ENCODE measurements at regions not wholly inside any gene's neighbourhood (a gene's known extent, or its start where the extent isn't known, plus 50 kb on each side); places are given as distances from the start of the nearest gene placed in this dataset.
"Not testable (repeated sequence)": the region's sequence is repeated elsewhere in the genome, so short reads cannot be mapped to it uniquely, and the experiment has no call there.

DNA sequence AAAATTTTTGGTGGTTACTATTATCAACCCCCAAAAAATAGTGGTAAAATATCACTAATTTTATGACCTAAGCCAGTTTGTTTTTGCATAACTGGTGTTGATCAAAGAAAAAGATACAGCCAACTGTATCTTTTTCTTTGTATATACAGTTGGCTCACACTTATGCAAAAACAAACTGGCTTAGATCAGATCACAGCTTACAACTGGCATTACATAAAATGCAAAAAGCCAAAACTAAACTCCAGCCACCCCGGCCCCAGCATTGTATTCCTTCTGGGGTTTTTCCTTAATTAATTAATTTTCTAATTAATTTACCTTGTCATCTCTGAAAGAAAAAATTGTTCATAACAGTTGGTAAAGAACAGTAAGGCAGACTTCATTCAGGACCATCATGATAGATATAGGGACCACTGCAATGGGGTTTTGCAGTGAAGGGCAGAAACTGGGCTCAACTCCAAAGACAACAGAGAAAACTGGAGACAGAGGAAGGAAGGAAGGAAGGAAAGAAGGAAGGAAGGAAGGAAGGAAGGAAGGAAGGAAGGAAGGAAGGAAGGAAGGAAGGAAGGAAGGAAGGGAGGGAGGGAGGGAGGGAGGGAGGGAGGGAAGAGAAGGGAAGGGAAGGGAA lies 202.1 kb downstream of the HNRNPD start:
- no peak for DNase-seq

- DNase-seq = no peak
Measured at GRCh38 chr4:82149750-82150149, 224.0 kb downstream of the HNRNPD start.

DNA sequence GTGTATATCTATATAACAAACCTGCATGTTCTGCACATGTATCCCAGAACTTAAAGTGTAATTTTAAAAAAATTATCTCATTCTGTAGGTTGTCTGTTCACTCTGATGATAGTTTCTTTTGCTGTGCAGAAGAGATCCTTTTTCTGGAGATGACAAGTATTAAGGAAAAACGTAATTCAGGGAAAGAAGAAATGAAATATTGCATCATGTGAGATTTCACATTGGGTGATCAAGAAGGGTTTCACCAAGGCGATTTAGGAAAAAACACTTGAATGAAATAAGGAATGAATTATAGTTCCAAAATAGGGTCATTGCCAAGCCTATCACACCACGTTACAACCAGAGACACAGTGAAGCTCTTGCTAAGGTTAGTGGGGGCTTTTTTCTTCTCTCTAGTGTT lies 227.9 kb downstream of the HNRNPD start:
- no peak for DNase-seq

DNA sequence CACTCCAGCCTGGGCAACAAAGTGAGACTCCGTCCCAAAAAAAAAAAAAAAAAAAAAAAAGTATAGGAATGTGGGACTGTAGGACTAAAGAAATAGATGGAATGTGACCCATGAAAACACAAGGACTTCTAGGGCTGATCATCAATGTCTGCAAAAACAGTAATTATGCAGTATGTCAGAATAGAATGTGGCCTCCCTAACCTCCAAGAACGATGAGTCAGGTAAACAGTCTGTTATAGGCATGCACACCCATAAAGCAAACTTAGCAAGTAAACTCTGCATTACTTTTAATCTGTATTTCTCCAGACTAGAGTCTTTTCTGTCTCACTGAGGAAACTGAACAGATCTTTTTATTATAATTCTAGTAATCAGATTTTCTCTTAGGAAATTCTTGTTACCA lies 233.4 kb downstream of the HNRNPD start:
- no peak for DNase-seq

- no peak for DNase-seq
Measured at GRCh38 chr4:82139287-82139686, 234.5 kb downstream of the HNRNPD start.

DNA sequence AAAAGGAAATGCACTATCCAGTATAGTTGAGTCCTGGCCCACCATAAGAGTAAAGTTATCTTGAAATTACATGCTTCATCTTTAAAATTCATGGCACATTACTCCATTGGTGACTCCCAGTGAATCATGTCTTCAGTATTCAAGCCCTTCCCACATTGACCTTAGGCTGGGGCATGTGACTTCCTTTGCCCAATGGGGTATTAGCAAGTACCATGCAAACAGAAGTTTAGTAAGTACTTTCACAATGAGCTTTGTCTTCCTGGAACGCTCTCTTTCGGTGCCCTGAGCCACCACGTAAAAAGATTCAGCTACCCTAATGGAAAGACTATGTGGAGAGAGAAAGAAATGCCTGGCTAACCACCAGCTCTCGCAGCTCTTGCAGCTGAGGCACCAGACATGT lies 235.4 kb downstream of the HNRNPD start:
- no peak for DNase-seq

DNA sequence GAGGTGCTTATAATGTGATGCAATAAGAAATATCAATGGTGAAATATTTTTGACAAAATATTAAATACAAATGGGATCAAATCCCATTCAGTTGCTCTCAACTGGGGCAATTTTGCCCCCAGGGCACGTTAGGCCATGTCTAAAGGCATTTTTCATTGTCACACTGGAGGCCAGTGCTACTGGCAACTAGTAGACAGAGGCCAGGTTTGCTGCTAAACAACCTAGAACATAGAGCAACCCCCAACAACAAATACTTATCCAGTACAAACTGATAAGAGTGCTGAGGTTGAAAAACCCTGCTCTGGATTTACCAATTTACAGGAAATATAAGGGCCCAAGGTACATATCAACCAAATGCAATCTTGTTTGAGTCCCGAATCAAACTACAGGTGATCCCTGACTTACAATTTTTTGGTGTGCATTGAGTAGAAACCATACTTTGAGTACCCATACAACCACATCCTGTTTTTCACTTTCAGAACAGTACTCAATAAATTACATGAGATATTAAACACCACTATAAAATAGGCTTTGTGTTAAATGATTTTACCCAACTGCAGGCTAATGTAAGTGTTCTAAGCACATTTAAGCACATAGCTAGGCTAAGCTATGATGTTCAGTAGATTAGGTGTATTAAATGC lies 237.5 kb downstream of the HNRNPD start:
- no peak for DNase-seq

GRCh38 chr4:82128355-82128754 lies 245.4 kb downstream of the HNRNPD start:
- DNase-seq = no peak

- DNase-seq = no peak
Measured at GRCh38 chr4:82126512-82127040, 247.2 kb downstream of the HNRNPD start.

GRCh38 chr4:82125787-82126297 lies 247.9 kb downstream of the HNRNPD start:
- DNase-seq = no peak

GRCh38 chr4:82124932-82125786 lies 248.6 kb downstream of the HNRNPD start:
- no peak for DNase-seq

DNA sequence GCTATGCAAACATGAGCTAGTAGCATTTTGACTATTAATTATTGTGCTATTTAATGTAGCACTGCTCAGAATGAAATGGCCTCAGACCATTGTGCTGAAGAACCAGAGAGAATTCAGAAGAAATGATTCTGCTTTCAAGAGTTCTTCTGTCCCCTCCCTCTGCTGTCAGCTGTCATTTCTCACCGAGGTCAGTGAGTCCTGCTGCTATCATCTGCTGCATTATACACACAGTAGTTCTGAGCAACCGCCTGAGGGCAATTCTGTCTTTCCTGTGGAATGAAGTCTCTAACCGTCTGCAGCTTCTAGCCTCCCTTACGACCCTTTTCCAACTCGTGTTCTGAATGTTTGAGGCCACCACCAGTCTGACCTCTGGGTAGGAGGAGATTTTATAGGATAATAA lies 249.4 kb downstream of the HNRNPD start:
- DNase-seq = no peak

GRCh38 chr4:82123934-82124333 lies 249.9 kb downstream of the HNRNPD start:
- no peak for DNase-seq

DNA sequence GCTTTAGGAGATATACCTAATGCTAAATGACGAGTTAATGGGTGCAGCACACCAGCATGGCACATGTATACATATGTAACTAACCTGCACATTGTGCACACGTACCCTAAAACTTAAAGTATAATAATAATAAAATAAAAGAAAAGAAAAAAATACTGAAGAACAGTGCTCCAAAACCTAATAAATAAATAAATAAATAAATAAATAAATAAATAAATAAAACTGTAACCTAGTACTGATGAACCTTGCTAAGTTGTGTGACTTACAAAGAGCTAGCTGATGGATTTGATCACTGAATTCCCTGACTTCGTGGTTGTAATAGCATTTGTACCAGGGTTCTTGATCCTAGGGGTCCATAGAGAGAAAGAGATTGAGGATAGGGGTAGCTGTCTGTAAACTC lies 258.6 kb downstream of the HNRNPD start:
- DNase-seq = not testable (repeated sequence)

GRCh38 chr4:82108506-82108905 lies 265.3 kb downstream of the HNRNPD start:
- DNase-seq = no peak

- DNase-seq = no peak
Measured at GRCh38 chr4:82104578-82104977, 269.2 kb downstream of the HNRNPD start.

GRCh38 chr4:82099928-82100579 lies 273.7 kb downstream of the HNRNPD start:
- no peak for DNase-seq

GRCh38 chr4:82097504-82097903 lies 276.3 kb downstream of the HNRNPD start:
- no peak for DNase-seq

DNA sequence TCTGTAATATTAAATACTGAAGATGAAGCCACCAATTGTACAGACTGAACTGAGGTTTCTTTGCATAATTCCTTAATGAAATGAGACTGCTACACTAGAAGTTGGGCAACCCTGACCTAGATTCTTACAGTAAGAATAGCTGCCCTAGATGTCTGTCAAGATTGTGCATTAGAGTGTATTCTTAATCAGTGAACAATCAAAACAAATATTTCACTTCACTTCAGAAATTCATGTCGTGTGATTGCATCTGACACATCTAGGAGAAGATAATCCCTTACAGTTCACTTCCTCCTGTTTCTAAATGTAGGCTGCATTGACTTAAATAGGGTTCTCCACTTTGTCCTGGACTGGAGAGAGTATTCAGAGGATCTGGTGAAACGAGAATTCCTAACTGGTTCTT lies 283.1 kb downstream of the HNRNPD start:
- no peak for DNase-seq

GRCh38 chr4:82084747-82085146 lies 289.0 kb downstream of the HNRNPD start:
- no peak for DNase-seq

GRCh38 chr4:82077471-82077995 lies 296.3 kb downstream of the HNRNPD start:
- DNase-seq = not testable (repeated sequence)

DNA sequence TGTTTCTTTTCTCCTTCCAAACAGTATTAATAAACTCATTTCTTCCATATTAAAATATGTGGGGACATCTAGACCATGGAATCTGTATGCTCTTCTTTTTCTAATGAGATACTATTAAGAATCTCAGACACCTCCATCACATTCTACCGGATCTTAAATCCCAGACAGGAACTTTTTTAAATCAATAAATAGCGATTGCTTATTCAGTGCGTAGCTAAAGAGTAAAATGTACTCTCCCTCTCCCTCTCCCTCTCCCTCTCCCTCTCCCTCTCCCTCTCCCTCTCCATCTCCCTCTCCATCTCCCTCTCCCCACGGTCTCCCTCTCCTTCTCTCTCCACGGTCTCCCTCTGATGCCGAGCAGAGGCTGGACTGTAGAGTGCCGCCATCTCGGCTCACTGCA lies 297.0 kb downstream of the HNRNPD start:
- DNase-seq = no peak

- DNase-seq = no peak
Measured at GRCh38 chr4:82076359-82076758, 297.4 kb downstream of the HNRNPD start.
